Mesenchymal stem cell (in vitro differentiated cells and primary cell): ENCODE measurements at regions not wholly inside any gene's neighbourhood (a gene's known extent, or its start where the extent isn't known, plus 50 kb on each side); places are given as distances from the start of the nearest gene placed in this dataset.

Source experiments
- DNase-seq: peaks from one replicate; pipeline ENCODE4 v3.0.0-alpha.2; 2013
- H2AFZ ChIP-seq: one replicate; pipeline ENCODE4 v1.6.1; 2013; ENCODE audit warnings: low read depth, mild to moderate bottlenecking, control low read depth, inconsistent platforms, low read length, moderate library complexity
- H2AK5ac ChIP-seq: 2 replicates; pipeline ENCODE4 v1.6.1; 2013; ENCODE audit warnings: low read length, moderate library complexity, mild to moderate bottlenecking, inconsistent platforms; ENCODE audit not compliant: severe bottlenecking
- H2BK120ac ChIP-seq: one replicate; pipeline ENCODE4 v1.6.1; 2013; ENCODE audit warnings: low read depth, mild to moderate bottlenecking, inconsistent platforms, low read length, moderate library complexity
- H2BK12ac ChIP-seq, 2 experiments: one replicate each; pipeline ENCODE4 v1.6.1; 2013; ENCODE audit warnings: inconsistent platforms in 2 of 2, low read length in 2 of 2, mild to moderate bottlenecking in 2 of 2, moderate library complexity in 2 of 2, control low read depth in 1 of 2
- H2BK15ac ChIP-seq: one replicate; pipeline ENCODE4 v1.6.1; 2013; ENCODE audit warnings: mild to moderate bottlenecking, low read depth, inconsistent platforms; ENCODE audit not compliant: poor library complexity, severe bottlenecking
- H2BK5ac ChIP-seq: 2 replicates; pipeline ENCODE4 v1.6.1; 2013; ENCODE audit warnings: low read depth, mild to moderate bottlenecking, low read length, control low read depth, inconsistent platforms; ENCODE audit not compliant: poor library complexity, severe bottlenecking
- H3K14ac ChIP-seq, 2 experiments: one replicate each; pipeline ENCODE4 v1.6.1; 2013; ENCODE audit warnings: inconsistent platforms in 2 of 2, low read length in 2 of 2, control low read depth in 1 of 2, mild to moderate bottlenecking in 1 of 2, moderate library complexity in 1 of 2
- H3K18ac ChIP-seq, 2 experiments: one replicate each; pipeline ENCODE4 v1.6.1; 2013; ENCODE audit warnings: inconsistent platforms in 2 of 2, low read length in 2 of 2, control low read depth in 1 of 2, low read depth in 1 of 2, mild to moderate bottlenecking in 1 of 2
- H3K23ac ChIP-seq, 2 experiments: one replicate each; pipeline ENCODE4 v1.6.1; 2013; ENCODE audit warnings: inconsistent platforms in 2 of 2, low read length in 2 of 2, mild to moderate bottlenecking in 2 of 2, moderate library complexity in 2 of 2, control low read depth in 1 of 2
- H3K27ac ChIP-seq: 2 replicates; pipeline ENCODE4 v1.5.1; 2013; ENCODE audit warnings: mild to moderate bottlenecking, moderate library complexity, low read length, control low read depth, inconsistent platforms; ENCODE audit not compliant: poor library complexity, severe bottlenecking
- H3K27me3 ChIP-seq, 2 experiments: 2 replicates each; pipeline versions ENCODE4 v1.6.1 to v1.7.0; 2013; ENCODE audit warnings: low read length in 2 of 2, mild to moderate bottlenecking in 2 of 2, moderate library complexity in 2 of 2, control low read depth in 1 of 2, inconsistent platforms in 1 of 2; ENCODE audit not compliant: control insufficient read depth in 1 of 2, insufficient read depth in 1 of 2
- H3K36me3 ChIP-seq, 2 experiments: 2 replicates each; pipeline versions ENCODE4 v1.6.1 to v1.7.0; 2013; ENCODE audit warnings: low read length in 2 of 2, control low read depth in 1 of 2, inconsistent platforms in 1 of 2, low read depth in 1 of 2, mild to moderate bottlenecking in 1 of 2; ENCODE audit not compliant: insufficient read depth in 2 of 2, control insufficient read depth in 1 of 2
- H3K4ac ChIP-seq, 2 experiments: one replicate each; pipeline ENCODE4 v1.6.1; 2013; ENCODE audit warnings: inconsistent platforms in 2 of 2, low read length in 2 of 2, mild to moderate bottlenecking in 2 of 2, moderate library complexity in 2 of 2, control low read depth in 1 of 2, low read depth in 1 of 2
- H3K4me1 ChIP-seq: 2 replicates; pipeline ENCODE4 v1.6.1; 2013; ENCODE audit warnings: low read depth, low read length, control low read depth; ENCODE audit not compliant: control insufficient read depth, insufficient read depth
- H3K4me2 ChIP-seq: 2 replicates; pipeline ENCODE4 v1.6.1; 2013; ENCODE audit warnings: low read length, mild to moderate bottlenecking, inconsistent platforms; ENCODE audit not compliant: poor library complexity, severe bottlenecking
- H3K4me3 ChIP-seq, 2 experiments: 2 replicates each; pipeline versions ENCODE4 v1.5.1 to v1.7.0; 2013; ENCODE audit warnings: low read length in 2 of 2, mild to moderate bottlenecking in 2 of 2, control low read depth in 1 of 2, low read depth in 1 of 2; ENCODE audit not compliant: insufficient read depth in 1 of 2
- H3K79me1 ChIP-seq: replicated peaks from 2 replicates; pipeline ENCODE4 v1.6.1; 2013; ENCODE audit warnings: mild to moderate bottlenecking, control low read depth, low read length, inconsistent platforms; ENCODE audit not compliant: poor library complexity, severe bottlenecking
- H3K9ac ChIP-seq: 2 replicates; pipeline ENCODE4 v1.7.0; 2013; ENCODE audit warnings: mild to moderate bottlenecking, low read length, moderate library complexity
- H3K9me3 ChIP-seq: 2 replicates; pipeline ENCODE4 v1.7.0; 2013; ENCODE audit warnings: mild to moderate bottlenecking, low read length; ENCODE audit not compliant: control insufficient read depth
- H4K8ac ChIP-seq: one replicate; pipeline ENCODE4 v1.6.1; 2013; ENCODE audit warnings: inconsistent platforms, mild to moderate bottlenecking, low read length, moderate library complexity
- H4K91ac ChIP-seq: one replicate; pipeline ENCODE4 v1.6.1; 2013; ENCODE audit warnings: mild to moderate bottlenecking, low read length, inconsistent platforms
- WGBS: methylation state at CpG from one replicate; pipeline ENCODE4 v1.1.7; 2013; ENCODE audit warnings: mixed read lengths; 5-methylcytosine and 5-hydroxymethylcytosine counted together

- Histone ChIP-seq H3K14ac (no peak overlapping the region), H3K4me3 (no peak overlapping the region)
Observed at GRCh38 chr11:134557571-134558257, 145.7 kb upstream of the B3GAT1 start.

GRCh38 chr11:134556186-134556585 lies 144.1 kb upstream of the B3GAT1 start:
- no peaks in the 10 kb centered on the region for H3K4me1 ChIP-seq
- H3K23ac ChIP-seq = no peak overlapping the region
- DNase-seq = no peak
- H3K4me2 ChIP-seq = no peak overlapping the region
- no peak overlapping the region for H4K8ac ChIP-seq
- H3K18ac ChIP-seq = no peak overlapping the region
- H3K14ac ChIP-seq = no peak overlapping the region
- H3K4me3 ChIP-seq = no peak overlapping the region
- no peak overlapping the region for H2AK5ac ChIP-seq
- H2BK12ac ChIP-seq = no peak overlapping the region
- H2BK5ac ChIP-seq = no peak overlapping the region
- H2BK120ac ChIP-seq = no peak overlapping the region
- H3K4ac ChIP-seq = no peak overlapping the region
- H2AFZ ChIP-seq = no peak overlapping the region
- no peak overlapping the region for H3K27ac ChIP-seq
- H2BK15ac ChIP-seq = no peak overlapping the region
- H3K27me3 ChIP-seq = no peaks in the 10 kb centered on the region
- 90% methylated on average over 4 of the region's 4 CpGs for WGBS
- H3K36me3 ChIP-seq = no peaks in the 10 kb centered on the region
- no peaks in the 10 kb centered on the region for H3K79me1 ChIP-seq
- H3K9me3 ChIP-seq = no peaks in the 10 kb centered on the region
- no peak overlapping the region for H4K91ac ChIP-seq
- H3K9ac ChIP-seq = no peak overlapping the region

More at GRCh38 chr11:134557571-134558257, 145.7 kb upstream of the B3GAT1 start:
- Histone ChIP-seq H3K23ac (no peak overlapping the region), H3K18ac (no peak overlapping the region), H3K4me2 (no peak overlapping the region), H2AK5ac (no peak overlapping the region), H3K36me3 (no peaks in the 10 kb centered on the region), H4K8ac (no peak overlapping the region), H2BK5ac (no peak overlapping the region), H3K27me3 (no peaks in the 10 kb centered on the region), H2BK120ac (no peak overlapping the region), H2AFZ (no peak overlapping the region), H2BK12ac (no peak overlapping the region), H3K9me3 (no peaks in the 10 kb centered on the region), H3K79me1 (no peaks in the 10 kb centered on the region), H3K9ac (no peak overlapping the region), H3K4me1 (no peaks in the 10 kb centered on the region), H2BK15ac (no peak overlapping the region), H3K4ac (no peak overlapping the region), H4K91ac (no peak overlapping the region), H3K27ac (no peak overlapping the region)
- WGBS = 69% methylated on average over 5 of the region's 6 CpGs
- DNase-seq = no peak

- no peak overlapping the region for H3K18ac ChIP-seq
- H2BK120ac ChIP-seq = no peak overlapping the region
- no peaks in the 10 kb centered on the region for H3K27me3 ChIP-seq
- H4K91ac ChIP-seq = no peak overlapping the region
- H2AK5ac ChIP-seq = no peak overlapping the region
- no peak overlapping the region for H2BK15ac ChIP-seq
- no peak overlapping the region for H4K8ac ChIP-seq
- no peak overlapping the region for H2AFZ ChIP-seq
- no peaks in the 10 kb centered on the region for H3K36me3 ChIP-seq
- no peak for DNase-seq
- no peaks in the 10 kb centered on the region for H3K4me1 ChIP-seq
- H3K27ac ChIP-seq = no peak overlapping the region
- H2BK12ac ChIP-seq = no peak overlapping the region
- 79% methylated on average over 7 of the region's 7 CpGs for WGBS
- H3K9ac ChIP-seq = no peak overlapping the region
- H3K4me2 ChIP-seq = no peak overlapping the region
- H3K23ac ChIP-seq = no peak overlapping the region
- no peak overlapping the region for H3K4me3 ChIP-seq
- H2BK5ac ChIP-seq = no peak overlapping the region
- no peaks in the 10 kb centered on the region for H3K79me1 ChIP-seq
- H3K14ac ChIP-seq = no peak overlapping the region
- no peak overlapping the region for H3K4ac ChIP-seq
- H3K9me3 ChIP-seq = no peaks in the 10 kb centered on the region
Observed at GRCh38 chr11:134555510-134555909, 143.5 kb upstream of the B3GAT1 start.

GRCh38 chr11:134554861-134555260 lies 142.8 kb upstream of the B3GAT1 start:
- Histone ChIP-seq H3K9me3 (no peaks in the 10 kb centered on the region), H3K18ac (no peak overlapping the region), H3K4ac (no peak overlapping the region), H3K4me1 (no peaks in the 10 kb centered on the region), H3K14ac (no peak overlapping the region), H2BK5ac (no peak overlapping the region), H2AFZ (no peak overlapping the region), H3K9ac (no peak overlapping the region), H2BK12ac (no peak overlapping the region), H4K91ac (no peak overlapping the region), H4K8ac (no peak overlapping the region), H2BK120ac (no peak overlapping the region), H3K4me2 (no peak overlapping the region), H2AK5ac (no peak overlapping the region), H3K23ac (no peak overlapping the region), H3K27ac (no peak overlapping the region), H2BK15ac (no peak overlapping the region), H3K4me3 (no peak overlapping the region), H3K27me3 (no peaks in the 10 kb centered on the region), H3K36me3 (no peaks in the 10 kb centered on the region), H3K79me1 (no peaks in the 10 kb centered on the region)
- no peak for DNase-seq
- 75% methylated on average over 3 of the region's 3 CpGs for WGBS
